ENCODE measurements at regions not wholly inside any gene's neighbourhood (a gene's known extent, or its start where the extent isn't known, plus 50 kb on each side); places are given as distances from the start of the nearest gene placed in this dataset.
A peak's percentile ranks its signal among the peaks of the same experiment; 100 is the strongest.
"Not testable (repeated sequence)": the region's sequence is repeated elsewhere in the genome, so short reads cannot be mapped to it uniquely, and the experiment has no call there.

- no peak for FAIRE-seq
Measured at GRCh38 chr18:25544546-25545287, 192.8 kb upstream of the ZNF521 start.

DNA sequence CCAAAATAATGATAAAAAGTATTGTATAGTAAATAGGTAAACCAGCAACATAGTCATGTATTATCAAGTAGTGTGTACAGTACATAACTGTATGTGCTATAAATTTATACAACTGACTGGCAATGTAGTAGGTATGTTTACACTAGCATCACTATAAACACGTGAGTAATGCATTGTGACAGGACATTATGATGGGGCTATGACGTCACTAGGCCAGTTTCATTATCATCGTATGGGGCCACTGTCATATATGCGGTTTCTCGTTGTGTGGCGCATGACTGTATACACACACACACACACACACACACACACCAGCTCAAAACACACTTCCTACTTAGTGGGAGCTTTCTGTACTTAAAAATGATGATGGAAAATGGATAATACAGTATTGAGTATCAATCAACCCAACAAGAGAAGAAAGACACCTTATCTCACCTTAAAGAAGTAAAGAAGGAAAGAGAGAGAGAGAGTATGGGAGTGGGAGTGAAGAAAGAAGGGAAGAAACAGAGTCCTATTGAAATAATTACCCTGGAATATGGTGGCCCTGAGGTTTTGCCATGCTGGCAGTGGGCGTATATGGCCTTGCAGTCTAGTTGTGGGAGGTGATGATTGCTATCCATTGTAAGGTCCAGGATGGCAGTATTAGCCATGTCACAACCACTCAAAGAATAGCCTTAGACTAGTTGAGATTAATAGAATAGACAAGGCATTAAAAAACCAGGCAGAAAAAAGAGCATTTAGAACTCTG is 186.4 kb upstream of the ZNF521 start:
- FAIRE-seq, result no peak

DNA sequence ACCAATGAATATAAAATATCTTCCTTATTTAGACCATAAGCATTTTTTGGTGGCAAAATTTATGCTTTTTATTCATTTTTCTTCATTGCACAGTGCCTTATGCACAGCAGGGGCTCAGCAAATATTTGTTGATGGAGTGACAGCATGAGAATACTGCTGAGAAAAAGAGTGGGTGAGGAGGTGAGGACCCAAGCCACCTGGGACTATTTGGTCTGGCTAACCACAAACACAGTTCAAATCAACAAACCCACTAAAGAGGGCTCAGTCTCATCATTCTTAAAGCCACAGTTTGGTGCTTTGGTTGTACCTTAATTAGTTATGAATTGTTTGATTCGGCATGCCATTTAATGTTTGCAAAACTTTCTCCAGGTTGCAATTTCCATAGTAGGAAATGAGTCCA is 183.5 kb upstream of the ZNF521 start:
- no peak for FAIRE-seq

GRCh38 chr18:25534401-25534800 is 182.4 kb upstream of the ZNF521 start:
- FAIRE-seq, result peak; percentile 3

DNA sequence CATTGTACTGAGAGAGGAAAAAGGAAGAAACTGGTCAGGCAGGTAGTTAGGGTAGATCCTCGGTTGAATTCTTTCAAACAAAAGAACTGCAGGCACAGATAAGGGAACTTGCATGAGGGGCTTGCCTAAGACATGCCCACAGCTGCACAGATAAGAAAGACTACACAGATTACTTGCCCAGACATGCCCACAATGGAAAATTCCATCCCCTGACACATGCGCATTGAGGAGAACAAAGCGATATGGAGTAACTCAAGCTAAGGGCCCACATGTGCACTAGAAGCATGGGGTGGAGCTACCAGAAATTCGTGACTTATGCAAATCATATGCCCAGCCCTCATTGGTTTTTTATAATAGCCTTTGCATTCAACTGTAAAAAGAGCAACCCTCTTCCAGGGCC is 181.3 kb upstream of the ZNF521 start:
- no peak for FAIRE-seq

DNA sequence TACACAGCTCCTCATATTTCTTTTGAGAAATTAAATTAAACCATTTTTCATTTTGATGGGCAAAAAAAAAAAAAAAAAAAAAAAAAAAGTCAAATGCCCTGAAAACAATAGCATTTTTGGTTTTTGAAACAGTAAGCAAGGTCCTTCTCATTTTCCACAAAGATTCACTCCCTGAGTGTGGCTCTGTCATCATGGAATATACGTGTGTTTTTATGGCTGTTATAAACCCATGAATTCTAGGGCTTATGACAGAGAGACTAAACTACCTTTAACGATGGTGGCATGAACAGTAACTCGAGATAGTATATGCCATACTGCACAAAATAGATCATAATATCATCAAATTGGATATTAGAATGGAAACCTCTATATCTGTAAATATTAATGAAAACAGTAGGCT is 179.2 kb upstream of the ZNF521 start:
- no peak for FAIRE-seq

DNA sequence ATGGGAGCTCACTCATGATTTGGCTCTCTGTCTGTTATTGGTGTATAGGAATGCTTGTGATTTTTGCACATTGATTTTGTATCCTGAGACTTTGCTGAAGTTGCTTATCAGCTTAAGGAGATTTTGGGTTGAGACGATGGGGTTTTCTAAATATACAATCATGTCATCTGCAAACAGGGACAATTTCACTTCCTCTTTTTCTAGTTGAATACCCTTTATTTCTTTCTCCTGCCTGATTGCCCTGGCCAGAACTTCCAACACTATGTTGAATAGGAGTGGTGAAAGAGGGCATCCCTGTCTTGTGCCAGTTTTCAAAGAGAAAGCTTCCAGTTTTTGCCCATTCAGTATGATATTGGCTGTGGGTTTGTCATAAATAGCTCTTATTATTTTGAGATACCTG is 173.8 kb upstream of the ZNF521 start:
- FAIRE-seq, result not testable (repeated sequence)

- no peak for FAIRE-seq
Measured at GRCh38 chr18:25518716-25519053, 166.7 kb upstream of the ZNF521 start.

GRCh38 chr18:25517881-25518715 is 166.1 kb upstream of the ZNF521 start:
- FAIRE-seq, result no peak

GRCh38 chr18:25516747-25517498 is 165.0 kb upstream of the ZNF521 start:
- FAIRE-seq, result no peak

DNA sequence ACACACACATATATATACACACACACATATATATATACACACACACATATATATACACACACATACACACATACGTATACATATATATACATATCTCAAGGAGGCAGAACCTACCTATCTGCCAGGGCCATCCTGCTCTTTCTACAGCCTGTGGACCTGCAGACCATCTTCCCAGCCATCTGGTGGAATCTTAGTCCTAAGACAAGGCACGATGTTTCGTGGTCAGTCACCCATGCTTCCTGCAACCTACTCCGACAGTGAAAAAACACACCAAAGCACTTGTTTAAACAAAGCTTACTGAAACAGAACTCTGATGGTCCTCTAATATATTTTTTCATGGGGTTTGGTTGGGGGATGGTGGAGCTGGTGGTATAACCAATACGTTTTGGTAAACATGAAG is 164.2 kb upstream of the ZNF521 start:
- FAIRE-seq, result no peak

- no peak for FAIRE-seq
Measured at GRCh38 chr18:25510096-25510495, 158.1 kb upstream of the ZNF521 start.

GRCh38 chr18:25503567-25504081 is 151.7 kb upstream of the ZNF521 start:
- FAIRE-seq, result peak; percentile 71

- FAIRE-seq, result no peak
Measured at GRCh38 chr18:25497151-25497794, 145.3 kb upstream of the ZNF521 start.

- no peak for FAIRE-seq
Measured at GRCh38 chr18:25496544-25496943, 144.6 kb upstream of the ZNF521 start.

DNA sequence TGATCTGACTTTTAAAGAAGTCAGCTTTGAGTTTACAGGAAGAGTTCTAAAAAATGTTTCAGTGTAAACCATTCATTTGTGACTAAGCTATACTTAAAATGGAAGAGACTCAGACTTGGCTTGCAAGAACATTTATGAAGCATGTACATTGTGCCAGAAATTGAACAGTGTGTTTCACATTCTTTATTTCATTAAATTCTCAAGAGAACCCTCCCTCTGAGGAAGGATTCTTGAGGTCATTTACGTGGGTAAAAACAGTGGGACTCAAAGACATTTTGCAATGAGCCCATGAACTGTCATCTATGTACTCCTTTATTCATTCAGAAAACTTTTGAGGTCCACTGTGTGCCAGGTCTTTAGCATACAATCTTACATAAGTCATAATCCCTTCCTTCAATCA is 143.6 kb upstream of the ZNF521 start:
- no peak for FAIRE-seq

DNA sequence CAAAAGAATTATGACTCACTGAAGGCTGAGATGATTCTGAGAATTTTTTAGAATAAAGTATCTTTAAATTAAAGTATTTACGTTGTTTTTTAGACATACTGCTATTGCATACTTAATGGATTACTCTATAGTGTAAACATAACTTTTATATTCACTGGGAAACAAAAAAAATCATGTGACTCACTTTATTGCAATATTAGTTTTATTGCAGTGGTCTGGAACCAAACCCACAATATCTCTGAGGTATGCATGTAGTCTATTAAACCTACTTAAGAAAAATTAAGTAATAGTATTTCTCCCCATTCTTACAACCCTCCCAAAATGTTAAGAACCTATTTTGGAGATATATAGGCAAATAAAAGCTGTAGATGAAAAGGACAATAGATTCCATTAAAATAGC is 142.9 kb upstream of the ZNF521 start:
- no peak for FAIRE-seq

DNA sequence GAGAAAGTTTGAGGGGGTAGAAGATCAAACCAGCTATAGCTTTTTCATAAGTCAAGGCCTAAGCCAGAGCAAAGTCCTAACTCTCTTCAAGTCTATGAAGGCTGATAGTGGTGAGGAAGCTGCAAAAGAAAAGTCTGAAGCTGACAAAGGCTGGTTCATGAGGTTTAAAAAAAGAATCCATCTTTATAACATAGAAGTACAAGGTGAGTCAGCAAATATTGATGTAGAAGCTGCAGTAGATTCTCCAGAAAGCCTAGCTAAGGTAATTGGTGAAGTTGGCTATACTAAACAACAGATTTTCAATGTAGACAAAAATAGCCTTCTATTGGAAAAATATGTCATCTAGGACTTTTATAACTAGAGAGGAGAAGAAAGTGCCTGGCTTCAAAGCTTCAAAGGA is 141.4 kb upstream of the ZNF521 start:
- FAIRE-seq, result no peak

GRCh38 chr18:25490316-25490715 is 138.3 kb upstream of the ZNF521 start:
- no peak for FAIRE-seq

DNA sequence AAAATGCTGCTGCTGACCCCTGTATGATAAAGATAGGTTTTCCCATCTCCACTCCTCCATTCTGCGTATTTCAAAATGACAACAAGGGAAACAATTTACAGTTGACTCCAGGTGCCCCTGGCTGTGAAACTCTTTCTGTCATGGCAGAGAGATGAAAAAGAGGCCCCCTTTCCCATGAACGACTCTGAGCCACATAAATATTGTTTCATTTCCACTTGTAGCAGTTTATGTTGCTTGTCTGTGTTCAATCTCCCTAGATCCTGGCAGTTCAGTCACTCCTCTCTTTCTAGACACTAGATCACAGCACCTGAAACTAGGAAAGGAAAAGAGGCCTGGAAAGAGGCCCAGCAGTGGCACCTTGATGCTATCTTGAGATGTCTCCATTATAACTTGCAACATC is 121.0 kb upstream of the ZNF521 start:
- FAIRE-seq, result no peak

GRCh38 chr18:25470756-25471524 is 119.0 kb upstream of the ZNF521 start:
- not testable (repeated sequence) for FAIRE-seq
